ENCODE measurements at regions not wholly inside any gene's neighbourhood (a gene's known extent, or its start where the extent isn't known, plus 50 kb on each side); places are given as distances from the start of the nearest gene placed in this dataset.

DNA sequence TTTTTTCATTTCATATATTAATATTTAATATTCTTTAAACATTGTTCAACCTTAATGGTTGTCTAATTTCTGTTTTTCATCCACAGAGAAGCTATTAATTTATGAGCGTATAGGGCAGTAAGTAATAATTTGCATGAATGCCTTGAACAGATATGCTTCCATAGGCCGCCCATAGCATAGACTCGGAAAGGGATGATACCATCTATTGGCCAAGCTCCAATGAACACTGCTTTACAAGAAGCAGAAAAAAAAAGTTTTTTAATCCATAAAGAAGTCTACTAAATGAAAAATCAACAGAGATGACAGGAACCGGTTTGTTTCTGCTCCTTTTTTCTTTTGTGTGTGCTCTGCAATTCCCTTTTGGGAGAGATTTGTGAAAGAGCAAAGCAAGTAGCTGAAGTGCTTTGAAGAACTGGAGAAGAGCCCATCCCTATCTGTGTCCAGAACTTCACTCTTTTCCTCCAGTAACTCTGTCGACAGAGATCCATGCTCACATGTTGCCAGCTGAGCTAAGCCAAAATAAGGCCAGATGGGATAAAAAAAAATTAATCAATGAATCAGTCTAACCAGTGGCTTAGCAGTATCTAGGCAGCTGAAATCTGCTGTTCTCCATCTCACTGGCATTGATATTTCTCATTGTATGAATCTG is 215.9 kb upstream of the SOX21 start:
- TF ChIP-seq EZH2phosphoT487 (IDR thresholded peaks at IDR 0.05; ENCODE audit: insufficient read depth, low read depth) (no peak), EZH2 (IDR thresholded peaks at IDR 0.05; ENCODE audit: insufficient read depth, poor library complexity, severe bottlenecking) (no peak)
